ENCODE measurements at regions not wholly inside any gene's neighbourhood (a gene's known extent, or its start where the extent isn't known, plus 50 kb on each side); places are given as distances from the start of the nearest gene placed in this dataset.

DNA sequence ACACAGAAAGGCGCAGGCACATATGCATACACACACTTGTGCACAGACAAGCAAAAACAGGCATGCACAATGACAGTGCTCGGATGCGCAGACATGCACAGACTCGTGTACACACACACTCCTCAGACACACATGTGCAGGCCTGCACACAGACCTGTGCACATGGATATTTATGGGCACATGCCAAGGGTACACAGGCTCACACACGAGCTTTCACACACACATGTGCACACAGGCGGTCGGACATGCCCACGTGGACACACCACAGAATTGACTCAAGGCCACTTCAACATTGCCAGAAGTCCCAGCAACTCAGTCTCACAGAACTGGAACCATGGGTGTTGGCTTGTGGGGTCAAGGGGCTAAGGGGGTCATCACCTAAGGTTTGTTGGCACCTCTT, 206.8 kb downstream of the URI1 start:
- no peak overlapping the region for H3K4me3 Mint-ChIP-seq (ENCODE audit: unreplicated experiment)
- H3K27ac Mint-ChIP-seq (ENCODE audit: unreplicated experiment), result no peak overlapping the region
- no peaks in the 10 kb centered on the region for H3K36me3 Mint-ChIP-seq (ENCODE audit: unreplicated experiment)
- DNase-seq, result no peak
- H3K4me1 Mint-ChIP-seq (ENCODE audit: low read depth, unreplicated experiment), result no peaks in the 10 kb centered on the region
- TF ChIP-seq CTCF (IDR thresholded peaks at IDR 0.05; ENCODE audit: partially characterized antibody, unreplicated experiment), result no peak
- H3K9me3 Mint-ChIP-seq (ENCODE audit: unreplicated experiment), result no peaks in the 10 kb centered on the region
- no peaks in the 10 kb centered on the region for H3K27me3 Mint-ChIP-seq (ENCODE audit: unreplicated experiment)

GRCh38 chr19:30149300-30149699, 207.3 kb downstream of the URI1 start:
- Mint-ChIP-seq H3K4me1 (ENCODE audit: low read depth, unreplicated experiment) (no peaks in the 10 kb centered on the region), H3K9me3 (ENCODE audit: unreplicated experiment) (no peaks in the 10 kb centered on the region), H3K27ac (ENCODE audit: unreplicated experiment) (no peak overlapping the region), H3K4me3 (ENCODE audit: unreplicated experiment) (no peak overlapping the region), H3K36me3 (ENCODE audit: unreplicated experiment) (no peaks in the 10 kb centered on the region), H3K27me3 (ENCODE audit: unreplicated experiment) (no peaks in the 10 kb centered on the region)
- no peak for TF ChIP-seq CTCF (IDR thresholded peaks at IDR 0.05; ENCODE audit: partially characterized antibody, unreplicated experiment)
- no peak for DNase-seq

DNA sequence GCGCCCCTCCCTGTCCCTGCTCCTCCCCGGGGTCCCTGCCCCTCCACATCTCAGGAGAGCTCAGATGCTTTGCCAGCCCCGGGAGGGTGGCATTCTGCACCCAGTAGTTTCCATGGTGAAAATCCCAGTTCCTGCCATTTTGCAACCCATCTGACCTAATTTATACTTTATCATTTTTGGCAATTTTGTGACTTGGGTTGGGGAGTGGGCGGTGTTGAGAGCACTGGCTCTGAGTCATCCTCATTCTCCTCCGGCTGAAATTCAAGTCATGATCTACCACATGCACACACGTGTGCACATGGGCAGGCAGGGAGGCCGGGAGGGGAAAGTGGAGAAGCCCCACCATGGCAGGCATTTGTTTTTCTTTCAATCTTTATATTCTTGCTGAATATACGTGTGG, 208.6 kb downstream of the URI1 start:
- Mint-ChIP-seq H3K36me3 (ENCODE audit: unreplicated experiment) (no peaks in the 10 kb centered on the region), H3K9me3 (ENCODE audit: unreplicated experiment) (no peaks in the 10 kb centered on the region), H3K4me3 (ENCODE audit: unreplicated experiment) (no peak overlapping the region), H3K4me1 (ENCODE audit: low read depth, unreplicated experiment) (no peaks in the 10 kb centered on the region), H3K27me3 (ENCODE audit: unreplicated experiment) (peaks cover under 1% of the 10 kb centered on the region), H3K27ac (ENCODE audit: unreplicated experiment) (no peak overlapping the region)
- no peak for DNase-seq
- no peak for TF ChIP-seq CTCF (IDR thresholded peaks at IDR 0.05; ENCODE audit: partially characterized antibody, unreplicated experiment)

GRCh38 chr19:30151081-30151480, 209.0 kb downstream of the URI1 start:
- Mint-ChIP-seq H3K9me3 (ENCODE audit: unreplicated experiment) (no peaks in the 10 kb centered on the region), H3K4me3 (ENCODE audit: unreplicated experiment) (no peak overlapping the region), H3K27me3 (ENCODE audit: unreplicated experiment) (peaks cover 2% of the 10 kb centered on the region), H3K4me1 (ENCODE audit: low read depth, unreplicated experiment) (no peaks in the 10 kb centered on the region), H3K36me3 (ENCODE audit: unreplicated experiment) (no peaks in the 10 kb centered on the region), H3K27ac (ENCODE audit: unreplicated experiment) (no peak overlapping the region)
- DNase-seq, result no peak
- no peak for TF ChIP-seq CTCF (IDR thresholded peaks at IDR 0.05; ENCODE audit: partially characterized antibody, unreplicated experiment)

- Mint-ChIP-seq H3K4me3 (ENCODE audit: unreplicated experiment) (no peak overlapping the region), H3K4me1 (ENCODE audit: low read depth, unreplicated experiment) (no peaks in the 10 kb centered on the region), H3K36me3 (ENCODE audit: unreplicated experiment) (no peaks in the 10 kb centered on the region), H3K27ac (ENCODE audit: unreplicated experiment) (no peak overlapping the region), H3K27me3 (ENCODE audit: unreplicated experiment) (peaks cover 2% of the 10 kb centered on the region), H3K9me3 (ENCODE audit: unreplicated experiment) (peaks cover 3% of the 10 kb centered on the region)
- no peak for DNase-seq
- TF ChIP-seq CTCF (IDR thresholded peaks at IDR 0.05; ENCODE audit: partially characterized antibody, unreplicated experiment), result no peak
Observed at GRCh38 chr19:30152510-30153291, 210.7 kb downstream of the URI1 start.
